Medulla oblongata (tissue), 1 donor: ENCODE measurements at regions not wholly inside any gene's neighbourhood (a gene's known extent, or its start where the extent isn't known, plus 50 kb on each side); places are given as distances from the start of the nearest gene placed in this dataset.

ENCODE experiments used
- DNase-seq: peaks from one replicate; pipeline ENCODE4 v3.0.0-alpha.2; 2015; ENCODE audit errors: extremely low spot score

- DNase-seq, result peak; percentile 68
Measured at GRCh38 chr19:32200312-32201038, 144.9 kb upstream of the ZNF507 start.

DNA sequence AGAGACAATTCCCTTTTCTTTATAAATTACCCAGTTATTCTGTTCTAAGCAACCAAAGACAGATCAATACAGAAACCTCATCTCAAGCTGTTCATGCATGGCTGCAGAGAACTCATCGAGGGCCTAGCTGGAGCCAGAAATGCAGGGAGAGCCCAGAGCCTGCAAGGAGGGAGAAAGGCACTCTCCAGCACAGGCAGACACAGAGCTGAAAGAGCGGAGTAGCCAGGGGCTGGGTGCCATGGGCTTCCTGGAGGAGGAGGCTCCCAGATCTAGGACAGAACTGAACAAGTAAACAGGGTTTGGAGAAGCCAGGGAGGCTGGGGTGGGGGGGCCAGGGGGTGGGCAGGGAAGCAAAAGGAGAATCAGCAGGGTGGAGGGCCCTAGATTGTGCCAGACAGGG, 144.2 kb upstream of the ZNF507 start:
- DNase-seq, result no peak

GRCh38 chr19:32201636-32202051, 143.8 kb upstream of the ZNF507 start:
- DNase-seq, result no peak

DNA sequence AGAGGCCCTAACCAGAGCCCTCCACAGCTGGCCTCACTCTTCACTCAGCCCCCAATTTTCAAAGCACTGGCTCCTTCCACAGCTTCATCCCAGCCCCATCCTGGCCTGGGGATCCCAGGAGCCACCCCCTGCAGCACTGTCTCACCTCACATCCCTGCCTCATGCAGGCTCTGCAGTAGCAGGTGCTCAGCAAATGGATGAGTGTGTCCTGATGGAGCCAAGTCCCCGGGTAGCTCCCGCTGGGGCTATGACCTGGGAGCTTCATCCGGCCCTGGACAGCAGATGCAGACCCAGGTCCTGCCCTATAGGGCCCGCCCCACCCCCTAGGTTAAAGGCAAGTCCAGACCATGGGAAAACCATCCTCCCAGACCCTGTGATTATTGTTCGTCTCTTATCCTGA, 143.2 kb upstream of the ZNF507 start:
- DNase-seq, result no peak

DNA sequence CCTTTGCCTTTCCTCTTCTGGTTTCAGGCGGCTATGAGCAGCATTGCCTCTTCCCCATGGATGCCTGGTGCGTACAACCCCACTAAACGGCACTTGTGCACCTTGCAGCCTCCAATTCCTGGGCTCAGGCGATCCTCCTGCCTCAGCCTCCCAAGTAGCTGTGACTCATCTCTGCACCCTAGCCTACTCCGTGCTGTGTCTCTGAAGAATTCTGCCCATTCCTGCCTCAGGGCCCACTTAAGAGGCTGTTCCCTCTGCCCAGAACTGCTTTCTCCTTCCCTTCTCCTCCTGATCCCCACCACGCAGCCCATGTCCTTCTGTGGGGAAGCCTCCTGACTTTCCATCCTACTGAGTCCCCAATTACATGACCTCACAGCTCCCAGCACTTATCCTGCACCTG, 142.2 kb upstream of the ZNF507 start:
- no peak for DNase-seq

DNA sequence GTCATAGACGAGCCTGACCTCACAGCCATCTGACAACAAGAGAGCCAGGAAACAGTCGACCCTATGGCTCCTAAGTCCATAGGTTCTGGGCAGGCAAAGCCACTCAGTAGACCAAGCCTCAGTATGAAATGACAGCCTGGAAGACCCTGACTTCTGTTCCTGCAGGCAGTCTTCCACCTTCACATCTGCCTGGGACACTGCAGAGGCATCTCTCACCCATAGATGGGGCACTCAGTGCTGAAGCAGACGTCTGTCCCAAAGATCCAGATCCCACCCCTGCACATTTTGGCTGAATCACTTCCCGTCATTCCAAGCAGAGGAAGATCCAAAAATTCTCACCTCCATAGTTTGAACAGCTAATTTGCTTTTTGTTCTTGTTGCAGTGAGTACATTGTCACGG, 139.3 kb upstream of the ZNF507 start:
- no peak for DNase-seq

GRCh38 chr19:32208060-32208459, 137.3 kb upstream of the ZNF507 start:
- DNase-seq, result no peak

- no peak for DNase-seq
Measured at GRCh38 chr19:32219392-32219791, 126.0 kb upstream of the ZNF507 start.

DNA sequence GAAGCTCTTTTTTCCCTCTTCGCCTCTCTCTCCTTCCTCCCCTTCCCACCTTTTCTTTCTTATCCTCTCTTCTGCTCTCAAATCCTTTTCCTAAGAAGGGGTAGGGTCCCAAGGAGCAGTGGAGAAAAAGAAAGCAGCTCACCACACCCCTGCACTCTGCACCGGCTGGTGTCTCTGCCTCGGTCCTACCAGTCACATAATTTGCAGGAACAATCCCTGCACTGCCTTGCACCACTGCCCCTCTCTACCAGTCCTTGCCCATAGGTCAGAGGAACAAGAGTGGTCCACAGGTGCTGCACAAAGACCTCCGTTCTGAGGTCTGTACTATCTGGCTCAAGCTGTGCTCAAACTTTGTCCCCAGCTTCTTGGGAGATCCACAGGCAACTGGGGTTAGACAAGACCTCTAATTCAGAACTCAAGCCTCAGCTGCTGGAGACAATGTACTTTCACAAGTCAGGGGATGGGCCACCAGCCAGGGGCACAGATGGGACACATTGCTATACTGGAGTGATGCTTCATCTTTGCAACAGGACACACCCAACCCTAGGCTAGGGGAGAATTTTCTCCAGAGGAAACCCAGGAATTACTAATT, 125.4 kb upstream of the ZNF507 start:
- no peak for DNase-seq

DNA sequence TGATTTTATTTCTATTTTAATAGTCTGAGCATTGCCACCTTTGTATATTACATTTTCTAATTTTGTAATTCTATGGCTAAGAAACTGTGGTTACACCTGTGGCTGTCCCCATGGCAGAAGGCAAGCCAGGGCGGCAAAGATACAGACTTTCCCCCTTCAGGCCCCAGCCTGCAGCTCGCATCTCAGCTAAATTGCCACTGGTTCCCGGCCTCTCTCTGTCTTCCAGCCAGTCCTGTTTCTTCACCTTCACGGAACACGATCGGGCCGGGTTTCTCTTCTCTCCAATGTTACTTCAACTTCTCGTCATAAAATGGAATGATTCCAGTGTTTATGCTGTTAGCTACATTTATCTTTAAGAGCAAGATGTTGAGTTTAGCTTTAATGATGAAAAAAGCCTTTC, 124.5 kb upstream of the ZNF507 start:
- DNase-seq, result no peak

DNA sequence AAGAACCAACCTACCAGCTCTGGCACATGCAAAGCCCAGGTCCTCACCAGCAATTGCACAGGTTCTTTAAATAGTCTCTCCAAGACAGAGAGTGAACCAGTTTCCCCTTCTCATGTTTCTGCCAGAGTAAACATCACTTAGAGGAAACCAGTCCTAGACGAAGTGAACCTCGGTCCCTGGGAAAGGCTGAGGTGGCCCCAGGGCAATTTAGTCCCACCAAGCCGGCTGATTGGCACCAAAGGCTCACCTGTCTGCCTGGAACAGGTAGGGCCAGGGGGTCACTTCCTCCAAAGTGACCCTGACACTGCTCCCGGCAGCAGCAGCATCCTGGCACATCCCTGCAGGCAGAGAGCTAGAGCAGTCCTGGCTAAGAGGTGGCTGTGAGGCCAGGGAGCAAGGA, 122.9 kb upstream of the ZNF507 start:
- DNase-seq, result no peak

- no peak for DNase-seq
Measured at GRCh38 chr19:32223106-32223505, 122.3 kb upstream of the ZNF507 start.

DNA sequence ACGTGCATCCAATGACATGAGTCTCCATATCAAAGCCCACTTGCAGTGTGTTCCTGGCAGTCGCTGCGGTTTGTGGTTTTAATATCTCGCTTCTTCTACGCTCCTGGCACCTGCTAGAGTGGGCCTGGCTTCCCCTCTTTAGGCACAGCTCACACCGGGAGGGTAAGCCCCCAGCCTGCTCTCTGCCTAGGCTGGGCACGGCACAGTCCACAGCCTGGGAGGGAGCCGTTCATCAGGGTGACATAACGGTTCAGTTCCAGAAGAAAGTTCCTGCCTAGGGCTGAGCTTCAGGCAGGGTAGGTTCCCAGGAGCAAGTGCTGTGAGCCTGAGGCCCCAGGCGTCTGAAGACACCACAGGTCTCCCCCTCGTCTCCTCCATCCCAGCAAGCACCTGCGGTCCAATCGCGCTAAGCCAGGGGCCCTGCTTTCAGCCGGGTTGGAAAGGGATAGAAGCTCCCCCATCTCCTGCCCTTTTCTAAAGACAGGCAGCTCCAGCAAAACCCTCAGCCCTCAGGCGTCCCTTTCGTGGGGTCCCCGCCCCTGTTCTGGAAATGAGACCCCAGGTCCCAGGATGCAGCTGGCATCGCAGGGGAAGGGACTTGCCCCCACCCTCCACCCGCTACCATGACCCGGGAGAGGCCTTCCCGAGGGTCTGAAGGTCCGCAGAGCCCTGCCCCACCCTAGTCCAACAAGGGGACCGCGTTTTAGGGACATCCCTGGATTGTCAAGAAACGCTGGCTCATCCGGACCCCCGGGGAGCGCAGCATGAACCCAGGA, 121.6 kb upstream of the ZNF507 start:
- no peak for DNase-seq

- DNase-seq, result peak; percentile 56
Measured at GRCh38 chr19:32224371-32225244, 120.8 kb upstream of the ZNF507 start.

DNA sequence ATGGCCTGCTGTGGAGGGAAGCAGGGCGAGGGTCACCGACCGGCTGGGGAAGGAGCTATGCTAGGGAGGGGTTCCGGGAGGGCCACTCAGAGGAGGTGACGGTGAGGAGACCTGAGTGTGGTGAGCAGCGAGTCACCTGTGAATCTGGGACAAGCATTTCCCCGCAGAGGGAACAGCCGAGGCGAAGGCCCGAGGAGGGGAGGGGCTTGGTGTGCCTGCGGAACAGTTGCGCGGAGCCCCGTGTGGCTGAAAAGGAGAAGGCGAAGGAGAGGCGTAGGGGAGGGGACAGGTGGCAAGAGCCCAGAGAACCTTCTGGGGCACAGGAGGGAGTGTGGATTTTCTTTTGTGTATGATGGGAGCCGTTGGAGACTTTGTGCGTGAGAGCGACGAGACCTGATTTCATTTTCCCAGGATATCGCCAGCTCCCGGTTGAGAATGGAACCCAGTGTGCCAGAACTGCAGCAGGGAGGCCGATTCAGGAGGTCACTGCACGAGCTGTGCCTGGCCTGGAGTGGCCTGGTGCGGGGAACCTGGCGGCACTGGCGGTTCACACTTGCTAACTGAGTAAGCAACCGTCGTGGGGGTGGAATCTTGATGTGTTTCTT, 117.7 kb upstream of the ZNF507 start:
- DNase-seq, result no peak

DNA sequence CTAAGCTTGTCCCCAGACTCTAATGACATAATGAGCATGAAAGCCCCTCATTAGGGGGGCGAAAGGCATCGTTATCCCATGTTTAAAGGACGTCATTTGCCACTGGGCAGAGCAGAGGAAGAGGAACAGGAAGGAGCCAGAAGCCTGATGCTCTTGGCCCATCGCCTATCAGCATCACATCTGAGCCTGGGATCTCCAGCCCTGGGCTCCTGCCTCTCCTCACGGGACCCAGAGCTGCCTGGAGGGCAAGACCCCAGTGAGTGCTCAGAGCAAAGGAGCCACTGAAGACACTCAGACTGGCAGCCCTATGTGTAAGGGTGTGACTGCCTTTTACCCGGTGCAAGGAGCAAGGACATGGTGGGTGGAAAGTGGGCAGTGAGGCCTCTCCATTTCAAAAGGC, 115.0 kb upstream of the ZNF507 start:
- no peak for DNase-seq

GRCh38 chr19:32231020-32231419, 114.4 kb upstream of the ZNF507 start:
- no peak for DNase-seq

DNA sequence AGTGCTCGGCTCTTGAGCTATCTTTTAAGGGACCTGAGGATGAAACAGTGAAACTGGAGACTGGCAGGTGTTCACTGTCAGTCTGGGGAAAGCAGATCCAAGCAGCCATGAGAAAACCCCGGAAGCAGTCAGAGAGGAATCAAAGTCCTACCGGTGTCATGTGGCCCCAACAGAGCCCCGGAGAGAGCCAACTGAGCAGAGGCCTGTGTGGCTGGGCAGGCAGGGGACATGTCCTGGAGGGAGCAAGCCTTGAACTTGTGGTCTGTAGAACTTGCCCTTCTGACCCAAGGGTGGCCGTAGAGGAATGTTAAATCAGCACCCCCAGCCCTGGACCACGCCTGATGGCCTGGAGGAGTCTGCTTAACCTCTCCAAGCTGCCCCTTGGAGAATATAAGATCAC, 113.7 kb upstream of the ZNF507 start:
- no peak for DNase-seq

GRCh38 chr19:32232449-32232848, 113.0 kb upstream of the ZNF507 start:
- no peak for DNase-seq

DNA sequence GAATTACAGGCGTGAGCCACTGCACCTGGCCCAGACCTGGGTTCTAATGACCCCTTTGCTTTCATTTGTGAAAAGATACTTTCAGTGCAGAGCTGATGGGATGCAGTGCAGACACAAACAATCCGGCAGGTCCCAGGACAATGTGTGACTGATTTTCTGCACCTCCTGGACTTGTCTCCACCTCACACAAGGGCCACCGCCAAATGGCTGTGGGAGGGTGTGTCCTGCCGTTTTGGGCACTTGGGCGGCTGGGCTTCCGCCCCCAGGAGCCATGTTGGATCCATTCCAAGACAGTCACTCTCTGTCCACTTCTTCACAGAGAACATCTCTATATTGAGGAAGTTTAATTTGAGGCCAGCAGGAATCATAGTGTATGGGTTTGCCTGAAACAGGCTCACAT, 112.3 kb upstream of the ZNF507 start:
- DNase-seq, result no peak

GRCh38 chr19:32233885-32234284, 111.5 kb upstream of the ZNF507 start:
- peak; percentile 76 for DNase-seq
